M059J (cell line): ENCODE measurements at regions not wholly inside any gene's neighbourhood (a gene's known extent, or its start where the extent isn't known, plus 50 kb on each side); places are given as distances from the start of the nearest gene placed in this dataset.

ENCODE experiments used
- DNase-seq: peaks from one replicate; pipeline ENCODE4 v3.0.0-alpha.2; 2012; ENCODE audit warnings: low read depth

DNA sequence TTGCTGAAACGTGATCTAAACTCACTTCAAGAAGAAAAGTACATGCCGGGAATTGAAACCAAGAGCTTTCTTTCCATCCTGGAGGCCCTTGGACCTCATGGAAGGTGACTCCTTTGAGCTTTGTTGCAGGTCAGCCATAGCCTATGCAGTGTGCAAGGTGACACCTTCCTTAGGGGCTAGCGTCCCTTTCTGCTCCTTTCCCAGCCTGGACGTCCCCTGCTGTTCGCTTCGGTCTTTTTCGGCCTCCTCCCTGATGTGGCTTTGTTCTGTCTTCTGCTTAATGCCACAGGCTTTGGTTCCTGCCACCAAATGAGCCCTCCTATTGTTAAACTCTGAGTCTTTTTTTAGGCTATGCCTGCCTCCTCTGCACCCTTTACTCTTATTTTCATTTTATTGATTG is 308.8 kb downstream of the BRINP2 start:
- DNase-seq: no peak

DNA sequence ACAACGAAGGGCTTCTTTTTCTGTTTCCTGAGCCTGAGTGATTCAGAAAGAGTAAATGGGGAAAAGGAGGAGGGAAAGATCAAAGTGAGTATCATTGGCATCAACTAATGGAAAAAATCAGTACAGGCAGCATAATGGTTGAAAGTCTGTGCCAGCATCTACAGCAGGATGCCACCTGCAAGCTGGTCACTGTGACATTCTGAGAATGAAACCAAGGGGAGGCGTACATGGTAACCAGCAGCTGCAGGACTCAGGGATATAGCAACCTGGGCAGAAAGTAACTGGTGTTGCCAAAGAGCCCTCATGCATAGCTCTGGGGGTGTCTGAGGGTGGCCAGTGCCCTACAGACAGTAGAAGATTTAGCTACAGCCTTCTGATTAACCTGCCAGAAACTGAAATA is 305.9 kb downstream of the BRINP2 start:
- no peak for DNase-seq

DNA sequence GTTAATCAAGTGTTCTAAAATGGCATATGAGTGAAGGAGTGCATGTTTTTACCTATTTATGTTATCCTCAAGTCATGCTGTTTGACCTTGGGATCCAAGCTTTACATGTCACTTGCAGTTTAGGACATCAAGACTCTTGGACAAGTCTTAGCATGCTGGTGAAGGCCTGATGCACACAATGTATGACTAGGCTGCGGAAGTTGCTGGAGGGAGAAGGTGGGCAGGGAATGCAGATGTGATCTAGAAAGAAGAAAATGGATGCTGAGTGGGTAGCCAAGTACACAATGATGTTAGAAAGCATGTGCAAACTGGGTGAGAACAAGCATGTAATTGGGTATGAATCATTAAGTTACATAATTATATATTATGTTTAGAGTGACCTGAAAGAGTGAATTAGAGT is 301.8 kb downstream of the BRINP2 start:
- no peak for DNase-seq

DNA sequence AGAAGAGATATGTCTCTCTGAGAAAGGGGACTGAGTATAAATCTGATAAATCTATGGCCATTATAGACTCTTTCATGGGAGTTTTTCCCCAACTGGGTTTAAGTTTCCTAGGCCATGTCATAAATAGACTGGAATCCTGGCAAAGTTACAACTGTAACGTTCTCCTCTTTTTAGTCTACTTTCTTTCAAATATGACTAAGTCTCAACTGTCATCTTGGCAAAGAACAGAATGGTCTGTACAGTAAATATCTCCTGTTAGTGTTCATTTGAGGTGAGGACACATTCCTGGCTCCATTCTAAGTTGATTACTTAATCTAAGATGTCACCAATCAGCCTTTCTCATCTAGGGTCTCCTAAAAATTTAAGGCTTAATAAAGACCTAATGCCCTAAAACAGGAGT is 300.5 kb downstream of the BRINP2 start:
- DNase-seq: no peak

DNA sequence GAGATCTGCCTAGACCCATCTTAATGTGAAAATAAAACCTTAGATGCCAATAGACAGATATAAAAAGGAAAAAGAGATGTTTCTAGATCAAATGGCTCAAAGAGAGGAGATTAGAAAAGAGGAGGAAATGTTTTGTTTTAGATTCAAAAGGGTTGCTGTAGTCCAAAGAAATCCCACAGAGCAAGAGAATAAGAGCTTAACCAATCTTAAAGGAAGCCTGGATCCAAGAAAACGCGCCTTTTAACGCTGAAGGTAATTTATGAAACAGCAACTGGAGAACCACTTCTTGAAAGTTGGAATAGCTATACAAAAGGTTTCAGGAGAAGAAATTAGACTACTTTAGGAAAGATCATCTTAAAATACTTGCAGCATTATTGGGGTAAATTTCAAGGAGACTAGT is 298.8 kb downstream of the BRINP2 start:
- no peak for DNase-seq

DNA sequence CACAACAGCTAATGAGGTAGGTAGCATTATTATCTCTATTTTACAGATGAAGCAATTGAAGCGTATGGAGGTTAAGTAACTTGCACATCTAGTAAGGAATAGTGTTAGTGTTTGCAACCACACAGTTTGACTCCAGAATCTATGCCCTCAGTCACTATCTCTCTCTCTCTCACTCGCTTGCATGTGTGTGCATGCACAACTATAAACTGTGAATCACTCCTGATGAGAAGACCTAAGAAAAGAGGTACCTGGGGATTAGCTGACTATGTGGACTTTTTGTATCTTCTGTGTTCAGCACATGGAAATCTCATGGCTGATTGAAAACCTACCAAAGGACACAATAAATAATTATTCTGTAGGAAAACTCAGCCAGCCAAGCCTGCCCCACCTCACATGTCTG is 295.5 kb downstream of the BRINP2 start:
- no peak for DNase-seq

DNA sequence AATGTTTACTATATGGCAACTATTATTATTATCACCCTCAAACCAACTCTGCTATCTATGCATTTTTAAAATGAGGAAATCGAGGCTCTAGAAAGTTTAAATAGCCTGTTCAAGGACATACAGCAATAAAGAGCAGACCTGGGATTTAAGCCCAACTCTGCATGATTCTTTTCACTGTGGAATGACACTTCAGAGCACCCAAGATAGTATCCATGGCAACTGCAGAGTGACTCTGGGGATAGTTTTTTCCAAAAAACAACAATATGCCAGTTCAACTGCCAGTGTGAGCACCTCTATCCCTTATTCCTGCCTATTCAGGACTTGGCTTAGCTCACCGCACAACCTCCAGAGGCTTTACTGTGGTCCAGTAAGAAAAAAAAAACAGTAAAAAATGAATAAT is 293.9 kb downstream of the BRINP2 start:
- no peak for DNase-seq

DNA sequence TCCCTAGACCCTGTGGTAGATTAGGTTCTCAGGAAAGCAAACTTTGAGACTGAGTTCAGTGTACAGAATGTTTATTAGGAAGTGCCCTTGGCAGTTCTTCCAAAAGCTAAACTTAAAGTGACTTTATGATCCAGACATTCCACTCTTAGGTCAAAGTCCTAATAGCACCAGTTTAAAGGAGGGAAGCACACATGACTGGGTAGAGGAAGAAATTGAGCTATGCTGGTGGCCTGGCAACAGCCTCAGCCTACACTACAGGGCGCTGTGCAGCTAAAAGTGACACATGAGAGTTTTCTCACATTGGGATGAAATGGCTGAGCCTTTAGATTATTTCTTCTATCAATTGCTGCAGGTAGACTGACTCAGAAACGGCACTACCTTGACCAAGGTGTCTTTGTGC is 280.4 kb downstream of the BRINP2 start:
- no peak for DNase-seq

DNA sequence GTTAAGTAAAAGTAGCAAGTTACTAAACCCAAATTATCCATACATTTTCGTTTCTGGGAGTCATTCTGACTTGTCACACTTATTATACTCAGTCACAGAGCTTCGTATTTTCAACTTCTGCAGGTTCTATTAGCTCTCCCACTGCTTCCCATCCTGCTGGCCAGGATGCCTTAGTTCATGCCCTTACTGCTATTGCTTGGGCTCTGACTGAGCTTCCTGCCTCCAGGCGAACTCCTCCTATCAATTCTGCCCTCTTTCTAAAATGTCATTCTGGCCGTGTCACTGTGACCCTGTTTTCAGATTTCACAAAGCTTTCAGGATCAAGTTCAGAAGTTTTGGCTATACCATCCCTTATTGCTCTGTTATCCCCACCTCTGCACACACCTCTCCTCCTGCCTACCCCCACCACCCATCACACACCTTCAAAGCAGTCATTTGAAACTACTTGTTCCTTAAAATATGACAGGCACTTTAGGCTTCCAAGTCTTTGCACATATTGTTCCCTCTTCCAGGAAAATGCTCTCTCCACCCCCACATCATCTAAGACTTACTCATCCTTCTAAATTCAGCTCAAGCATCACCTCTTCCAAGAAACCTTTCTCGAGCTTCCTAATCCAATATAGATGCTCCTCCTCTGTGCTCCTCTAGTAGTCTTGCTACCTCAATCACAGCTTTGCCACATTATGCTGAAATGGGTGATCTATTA is 278.0 kb downstream of the BRINP2 start:
- no peak for DNase-seq

DNA sequence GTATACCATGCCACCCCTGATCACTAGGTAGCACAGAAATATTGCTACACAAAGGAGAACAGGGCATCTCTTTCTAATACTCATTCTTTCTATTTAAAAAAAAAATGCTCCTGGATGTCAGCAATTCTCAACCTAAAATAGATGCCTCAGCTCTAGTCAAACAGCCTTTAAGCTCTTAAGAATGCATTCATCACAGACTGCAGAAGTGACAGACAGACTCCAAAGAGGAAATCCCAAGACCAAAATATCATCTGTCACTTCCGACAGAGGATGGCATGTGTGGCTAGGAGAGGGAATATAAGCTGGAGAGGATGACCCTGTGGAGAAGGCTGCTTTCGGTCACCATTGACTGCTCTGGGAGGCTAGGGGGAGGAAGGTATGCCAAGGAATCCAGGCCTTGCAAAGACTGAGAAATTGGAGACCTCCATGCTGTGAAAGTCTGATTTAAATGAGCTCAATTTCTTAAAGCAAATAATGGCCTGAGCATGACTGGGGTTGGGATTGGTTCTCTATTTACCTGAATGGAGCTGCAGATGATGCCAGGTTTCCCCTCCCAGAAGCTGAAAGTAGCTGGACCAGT is 277.4 kb downstream of the BRINP2 start:
- no peak for DNase-seq

DNA sequence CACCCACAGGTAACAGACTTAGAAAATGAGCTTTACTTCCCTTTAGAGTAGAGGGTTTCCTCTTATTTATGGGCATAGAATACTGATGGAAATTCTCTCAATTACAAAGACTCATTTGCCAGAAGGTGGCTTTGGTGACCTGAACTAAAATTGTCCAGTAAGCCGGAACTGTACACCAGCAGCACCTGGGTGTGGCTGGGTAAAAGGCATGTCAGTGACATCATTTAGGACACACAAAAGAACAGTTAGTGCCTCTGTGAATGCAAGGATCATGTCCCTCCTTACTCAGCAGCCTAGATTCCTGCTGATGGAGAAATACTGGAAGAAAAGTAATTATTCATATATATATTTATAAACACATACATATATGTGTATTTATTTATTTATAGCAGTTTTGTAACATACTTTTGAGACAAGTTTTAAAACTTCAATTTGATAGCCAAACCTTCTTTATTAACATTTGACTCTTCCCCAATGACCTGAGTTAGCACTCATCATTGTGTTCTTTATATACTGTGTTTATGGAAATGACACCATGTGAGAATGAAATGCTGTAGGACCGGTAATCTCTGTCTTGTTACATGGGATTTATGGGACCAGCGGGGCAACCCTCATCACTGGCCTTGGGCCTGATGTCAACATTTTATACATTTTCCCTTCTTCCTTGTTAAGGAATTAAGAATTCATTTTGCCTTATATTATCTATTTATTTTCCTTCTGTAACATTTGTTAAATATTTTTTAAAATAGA is 274.4 kb downstream of the BRINP2 start:
- DNase-seq: no peak

DNA sequence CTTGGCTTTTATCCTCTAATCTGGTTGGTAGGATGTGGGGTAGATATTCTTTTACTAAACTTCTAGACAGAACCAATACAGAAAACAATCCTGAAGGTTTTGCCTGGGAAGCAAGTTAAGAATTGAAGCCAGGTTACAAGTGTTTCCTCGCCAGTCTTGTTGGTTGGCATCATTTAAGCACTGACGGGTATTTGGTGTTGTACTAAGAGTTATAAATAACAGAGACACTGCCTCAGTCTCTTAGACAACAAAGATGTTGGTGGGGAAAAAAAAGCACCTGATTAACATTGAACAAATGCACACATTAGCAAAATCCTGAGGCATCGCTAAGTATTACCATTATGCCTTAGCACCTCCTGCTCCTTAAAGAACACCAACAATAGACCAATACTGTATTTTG is 272.2 kb downstream of the BRINP2 start:
- no peak for DNase-seq

DNA sequence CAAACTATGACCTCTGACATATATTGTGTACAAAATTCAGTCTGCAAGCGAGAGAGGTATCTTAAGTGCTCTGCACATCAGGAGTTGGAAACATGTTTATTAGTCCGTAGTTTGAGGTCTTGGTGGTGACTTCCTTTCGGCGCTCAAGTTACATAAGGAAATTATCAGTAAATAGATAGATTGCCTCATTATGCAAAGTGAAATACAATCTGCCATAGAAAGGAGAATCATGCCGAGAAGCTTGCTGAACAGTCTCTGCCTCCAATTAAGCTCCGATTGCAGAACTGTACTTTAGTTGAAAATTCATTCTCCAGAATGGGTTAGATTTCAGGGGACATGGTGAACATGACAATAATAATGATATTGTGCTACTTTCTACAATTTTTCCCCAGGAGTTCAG is 271.8 kb downstream of the BRINP2 start:
- no peak for DNase-seq

DNA sequence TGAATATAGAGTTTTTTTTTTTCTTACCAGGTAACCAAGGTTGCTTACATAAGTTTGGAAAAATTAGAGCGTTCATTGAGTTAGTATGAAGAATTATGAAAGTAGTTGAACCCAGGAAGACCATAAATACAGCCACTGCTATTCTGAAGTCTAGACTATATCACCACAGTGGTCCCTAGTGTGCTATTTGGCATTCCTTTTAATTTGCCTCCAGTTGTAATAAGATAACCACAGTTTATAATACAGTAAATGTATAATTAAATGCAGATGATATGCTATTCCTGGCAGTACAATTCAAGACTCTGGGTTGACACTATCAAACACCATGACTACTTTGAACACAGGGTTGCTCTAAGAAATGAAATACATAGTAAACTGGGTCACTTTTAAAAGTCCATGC is 270.5 kb downstream of the BRINP2 start:
- no peak for DNase-seq

DNA sequence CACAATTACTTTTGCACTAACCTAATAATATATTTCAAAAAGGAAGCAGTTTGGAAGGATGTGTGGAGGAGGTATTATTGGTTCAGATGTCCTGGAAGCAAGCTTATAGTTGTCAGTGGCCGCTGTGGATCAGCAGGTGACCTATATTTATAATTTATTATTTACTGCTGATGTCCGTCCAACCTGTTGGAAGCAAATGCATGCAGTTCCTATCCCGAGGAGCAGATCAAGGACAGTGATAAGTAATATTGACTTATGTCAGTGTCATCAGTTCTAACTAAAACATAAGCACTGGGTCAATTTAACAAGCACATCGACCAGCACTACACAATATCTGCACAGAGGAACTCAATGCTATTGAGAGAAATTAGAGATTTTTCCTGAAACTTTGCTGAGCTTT is 270.1 kb downstream of the BRINP2 start:
- no peak for DNase-seq

DNA sequence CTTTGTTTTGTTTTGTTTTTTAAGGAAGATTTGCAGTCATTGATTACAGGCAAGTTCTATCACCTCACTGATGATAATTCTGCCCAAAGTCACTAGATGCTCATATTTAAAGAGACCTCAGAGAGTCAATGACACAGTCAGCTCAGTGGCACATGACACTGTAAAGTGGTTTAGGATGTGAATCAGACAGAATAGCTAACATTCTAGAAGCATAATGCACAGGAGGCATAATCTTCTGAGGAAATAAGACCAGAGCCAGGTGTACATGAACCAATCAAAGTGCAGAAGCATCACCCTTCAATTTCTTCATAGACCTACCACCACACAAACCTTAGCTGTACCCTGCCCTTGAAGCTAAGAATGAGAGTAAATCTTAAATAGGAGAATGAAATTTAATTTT is 268.5 kb downstream of the BRINP2 start:
- no peak for DNase-seq

DNA sequence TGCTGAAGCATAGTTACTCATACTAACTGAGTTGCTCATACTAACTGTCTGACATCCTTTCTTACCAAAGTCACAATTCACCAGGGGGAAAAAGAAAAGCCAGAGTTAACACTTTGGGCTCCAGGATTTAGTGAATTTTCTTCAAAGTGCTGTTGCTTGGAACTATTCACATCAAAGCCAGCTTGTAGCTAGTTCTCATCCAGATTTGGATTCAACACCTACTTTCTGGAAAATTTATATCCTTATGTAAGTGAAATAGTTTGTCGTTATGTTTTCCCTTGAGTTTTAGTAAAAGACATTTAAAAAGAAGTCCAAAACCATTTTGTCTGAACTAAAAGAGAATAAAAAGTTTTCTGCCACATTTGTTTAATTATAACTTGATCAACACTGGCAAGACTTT is 264.6 kb downstream of the BRINP2 start:
- DNase-seq: no peak

DNA sequence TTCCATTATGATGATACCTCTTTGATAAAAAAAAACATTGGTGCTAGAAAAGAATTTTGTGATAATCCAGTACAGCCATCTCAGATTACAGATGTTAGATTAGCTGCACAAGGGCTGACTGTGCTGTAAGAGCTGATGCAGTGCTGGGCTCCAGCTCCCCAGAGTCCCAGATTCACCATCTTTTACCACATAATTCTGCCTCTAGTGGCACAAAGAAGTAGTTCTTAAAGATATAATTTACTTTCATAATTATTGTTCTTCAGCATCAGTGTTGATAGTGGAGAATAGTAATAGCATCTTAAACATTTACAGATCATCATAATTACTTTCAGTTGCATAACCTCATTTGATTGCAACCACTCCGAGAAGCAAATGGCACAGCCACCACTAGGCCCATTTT is 262.1 kb downstream of the BRINP2 start:
- no peak for DNase-seq

DNA sequence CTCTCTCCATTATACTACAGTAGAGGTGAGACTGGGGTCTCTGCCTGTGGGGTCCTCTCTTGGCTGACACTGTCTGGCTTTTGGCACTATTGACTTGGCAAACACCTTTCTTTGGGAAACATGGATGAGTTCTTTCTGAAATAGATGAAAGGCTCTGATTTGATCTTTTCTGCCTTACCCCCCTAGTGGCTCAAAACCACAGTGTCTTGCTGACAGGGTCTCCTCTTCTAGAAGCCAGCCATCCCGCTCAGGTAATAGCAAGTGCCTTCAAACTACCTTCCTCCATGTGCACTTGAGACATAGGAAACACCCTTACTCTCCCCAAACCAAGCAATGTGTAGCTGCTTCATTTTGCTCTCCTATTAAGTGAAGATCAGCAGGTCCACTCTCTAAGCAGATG is 260.4 kb downstream of the BRINP2 start:
- no peak for DNase-seq

DNA sequence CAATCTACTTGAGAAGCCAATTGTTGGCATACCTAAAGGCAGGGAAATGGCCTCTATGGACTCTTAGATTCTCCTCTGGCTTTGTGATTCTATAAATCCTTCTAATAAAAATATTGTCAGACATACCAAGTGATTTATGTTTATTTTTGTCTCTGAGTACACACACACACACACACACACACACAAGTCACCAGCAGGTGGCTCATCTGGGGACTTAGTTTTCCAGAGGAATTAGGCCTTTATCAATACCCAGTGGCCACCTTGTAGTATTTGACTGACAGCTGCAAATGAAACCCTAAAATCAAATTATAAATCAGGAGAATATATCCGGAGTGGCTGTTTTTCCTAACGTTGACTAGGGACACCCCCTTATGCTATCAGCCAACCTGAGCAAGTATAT is 258.5 kb downstream of the BRINP2 start:
- no peak for DNase-seq

DNA sequence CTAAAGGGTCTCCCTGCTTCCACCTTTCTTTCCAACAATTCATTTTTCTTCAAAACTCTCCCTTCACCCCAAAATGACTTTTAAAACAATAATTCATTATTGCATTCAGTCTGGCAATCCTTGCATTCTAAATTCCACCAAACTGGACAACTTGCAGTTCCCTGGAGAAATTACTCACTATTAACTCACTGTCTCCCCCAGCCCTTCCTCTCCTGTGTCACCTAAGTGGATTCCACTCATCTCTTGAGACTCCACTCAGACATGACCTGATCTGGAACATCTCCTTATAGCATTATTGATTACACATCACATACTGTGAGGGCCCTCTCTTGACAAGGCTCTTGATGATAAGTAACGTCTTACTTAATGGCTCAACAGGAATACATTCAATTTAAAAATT is 257.1 kb downstream of the BRINP2 start:
- DNase-seq: no peak

DNA sequence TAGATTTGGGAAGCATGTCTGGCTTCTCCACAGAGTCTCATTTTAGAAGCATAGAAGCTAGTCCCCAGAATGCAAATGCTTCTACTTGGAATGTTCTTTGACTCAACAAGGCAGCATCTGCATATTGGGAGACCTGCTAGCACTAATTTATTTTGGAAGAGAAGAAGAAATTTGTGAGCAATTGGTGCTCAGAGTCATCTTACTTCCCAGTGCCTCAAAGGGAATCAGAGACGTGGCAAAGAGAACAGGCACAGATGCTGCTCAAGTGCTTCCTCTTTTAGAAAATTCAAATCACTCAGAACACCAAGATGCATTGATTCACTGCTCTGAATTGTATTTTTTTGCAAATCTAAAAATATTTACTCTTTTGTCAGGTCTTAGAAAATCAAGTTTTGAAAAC is 255.7 kb downstream of the BRINP2 start:
- no peak for DNase-seq

DNA sequence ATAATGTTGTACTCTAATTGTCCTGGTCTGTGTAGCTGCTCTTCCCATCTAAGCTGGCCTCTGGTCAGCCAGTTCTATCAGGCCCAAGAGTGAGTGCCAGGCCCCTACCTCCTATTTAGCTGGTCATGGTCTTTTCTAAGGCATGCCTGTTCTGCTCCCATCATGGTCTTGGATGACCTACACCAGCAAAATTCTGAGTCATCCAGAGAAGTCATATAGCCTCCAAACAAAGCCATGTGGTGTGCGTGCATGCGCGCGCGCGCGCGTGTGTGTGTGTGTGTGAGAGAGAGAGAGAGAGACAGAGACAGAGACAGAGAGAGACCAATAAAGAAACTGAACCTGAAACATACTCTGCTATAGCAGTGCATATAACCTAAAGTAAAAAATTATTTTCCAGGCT is 254.4 kb downstream of the BRINP2 start:
- no peak for DNase-seq
